ENCODE measurements at regions not wholly inside any gene's neighbourhood (a gene's known extent, or its start where the extent isn't known, plus 50 kb on each side); places are given as distances from the start of the nearest gene placed in this dataset.
A peak's percentile ranks its signal among the peaks of the same experiment; 100 is the strongest.

DNA sequence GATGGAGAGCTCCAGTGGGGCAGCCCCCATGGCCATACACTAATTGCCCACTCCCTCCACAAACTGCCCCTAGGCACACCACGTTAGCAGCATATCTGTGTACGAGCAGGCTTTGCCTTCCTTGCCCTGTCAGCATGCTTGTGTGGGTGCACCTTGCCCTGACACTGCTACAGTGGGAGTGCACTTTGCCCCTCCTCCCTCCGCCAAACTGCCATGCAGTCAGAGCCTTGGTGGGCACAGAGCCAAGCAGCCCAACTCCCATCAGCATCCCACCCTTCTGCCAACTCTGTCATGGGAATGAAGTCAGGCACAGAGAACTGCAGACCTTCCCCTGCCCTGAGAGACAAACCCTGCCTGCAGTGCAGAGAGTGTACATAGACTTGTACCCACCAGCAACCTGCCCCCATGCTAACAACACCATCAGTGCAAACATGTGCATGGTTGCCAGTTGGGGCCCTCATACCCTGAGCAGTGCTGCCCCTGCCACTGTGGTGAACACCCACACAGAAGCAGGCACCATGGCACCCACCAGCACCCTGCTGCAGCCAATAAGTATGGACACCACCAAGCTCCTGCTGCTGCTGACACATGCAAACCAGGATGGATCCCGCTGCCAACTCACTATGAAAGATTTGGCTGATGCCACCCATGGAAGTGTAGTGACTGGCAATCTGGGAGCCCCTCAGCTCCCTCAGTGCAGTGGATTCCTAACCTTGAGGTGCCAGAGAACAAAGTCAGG lies 1197.7 kb upstream of the CELF2 start:
- H3K27me3 ChIP-seq (ENCODE audit: control insufficient read depth in 4 of 4, insufficient read depth in 4 of 4, low read length in 3 of 4) = no peaks in the 10 kb centered on the region
- H3K4me1 ChIP-seq (ENCODE audit: control insufficient read depth in 4 of 4, insufficient read depth in 4 of 4, low read length in 3 of 4) = no peaks in the 10 kb centered on the region
- peaks cover 0 to 3% (median 0%) of the 10 kb centered on the region in 4 donors for H3K9me3 ChIP-seq (ENCODE audit: control insufficient read depth in 4 of 4, low read length in 3 of 4)
- no peak overlapping the region for H3K4me3 ChIP-seq (ENCODE audit: low read depth in 1 of 3, low read length in 3 of 3)
- no peaks in the 10 kb centered on the region for H3K36me3 ChIP-seq (ENCODE audit: control insufficient read depth in 4 of 4, insufficient read depth in 3 of 4, low read depth in 1 of 4, low read length in 3 of 4)
- H3K9ac ChIP-seq (ENCODE audit: low read depth in 1 of 2, low read length in 2 of 2) = no peak overlapping the region
- DNase-seq (ENCODE audit: low spot score) = no peak
- WGBS = 76% methylated on average over 4 of the region's 4 CpGs
- no peak for TF ChIP-seq SP1 (IDR thresholded peaks at IDR 0.05)
- no peak for TF ChIP-seq RXRA (IDR thresholded peaks at IDR 0.05)
- no peak for TF ChIP-seq HNF4A (conservative IDR thresholded peaks at IDR 0.05)
- TF ChIP-seq FOXA2 (IDR thresholded peaks at IDR 0.05) = no peak
- TF ChIP-seq TAF1 (conservative IDR thresholded peaks at IDR 0.05) = no peak
- TF ChIP-seq, protein P1, sequence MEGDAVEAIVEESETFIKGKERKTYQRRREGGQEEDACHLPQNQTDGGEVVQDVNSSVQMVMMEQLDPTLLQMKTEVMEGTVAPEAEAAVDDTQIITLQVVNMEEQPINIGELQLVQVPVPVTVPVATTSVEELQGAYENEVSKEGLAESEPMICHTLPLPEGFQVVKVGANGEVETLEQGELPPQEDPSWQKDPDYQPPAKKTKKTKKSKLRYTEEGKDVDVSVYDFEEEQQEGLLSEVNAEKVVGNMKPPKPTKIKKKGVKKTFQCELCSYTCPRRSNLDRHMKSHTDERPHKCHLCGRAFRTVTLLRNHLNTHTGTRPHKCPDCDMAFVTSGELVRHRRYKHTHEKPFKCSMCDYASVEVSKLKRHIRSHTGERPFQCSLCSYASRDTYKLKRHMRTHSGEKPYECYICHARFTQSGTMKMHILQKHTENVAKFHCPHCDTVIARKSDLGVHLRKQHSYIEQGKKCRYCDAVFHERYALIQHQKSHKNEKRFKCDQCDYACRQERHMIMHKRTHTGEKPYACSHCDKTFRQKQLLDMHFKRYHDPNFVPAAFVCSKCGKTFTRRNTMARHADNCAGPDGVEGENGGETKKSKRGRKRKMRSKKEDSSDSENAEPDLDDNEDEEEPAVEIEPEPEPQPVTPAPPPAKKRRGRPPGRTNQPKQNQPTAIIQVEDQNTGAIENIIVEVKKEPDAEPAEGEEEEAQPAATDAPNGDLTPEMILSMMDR (IDR thresholded peaks at IDR 0.05; ENCODE audit: low read depth, low read length, missing input control) = no peak
- no peak overlapping the region for H3K27ac ChIP-seq (ENCODE audit: low read depth in 1 of 2, low read length in 2 of 2)

DNA sequence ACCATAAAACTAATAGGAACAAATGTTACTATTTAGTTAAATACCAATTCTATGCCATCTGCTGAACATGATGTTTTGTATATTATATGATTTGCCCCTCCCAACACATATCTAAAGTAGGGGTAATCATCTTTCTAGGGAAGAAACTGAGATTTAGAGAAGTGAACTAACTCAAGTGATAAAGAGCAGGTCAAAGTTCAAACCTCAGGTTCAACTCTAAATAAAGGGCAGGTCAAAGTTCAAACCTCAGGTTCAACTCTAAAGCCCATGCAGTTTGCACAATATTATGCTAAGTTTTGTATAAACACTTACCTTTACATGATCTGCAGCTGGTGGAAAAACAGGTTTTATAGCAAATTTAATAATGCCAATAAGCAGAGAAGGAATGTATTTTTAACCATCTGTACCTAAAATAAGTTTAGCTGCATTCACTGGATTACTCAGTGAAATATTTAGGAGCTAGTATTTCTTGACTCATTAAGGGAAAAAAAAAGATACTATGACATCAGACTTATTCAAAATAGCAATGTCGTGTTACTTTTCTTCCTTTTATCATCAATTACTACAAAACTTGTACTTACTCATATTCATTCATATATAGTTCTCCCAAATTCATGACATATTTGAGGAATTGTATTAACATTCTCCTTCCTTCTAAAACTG lies 1194.3 kb upstream of the CELF2 start:
- Histone ChIP-seq H3K9ac (ENCODE audit: low read depth in 1 of 2, low read length in 2 of 2) (no peak overlapping the region), H3K27ac (ENCODE audit: low read depth in 1 of 2, low read length in 2 of 2) (no peak overlapping the region), H3K4me1 (ENCODE audit: control insufficient read depth in 4 of 4, insufficient read depth in 4 of 4, low read length in 3 of 4) (no peaks in the 10 kb centered on the region), H3K36me3 (ENCODE audit: control insufficient read depth in 4 of 4, insufficient read depth in 3 of 4, low read depth in 1 of 4, low read length in 3 of 4) (no peaks in the 10 kb centered on the region), H3K4me3 (ENCODE audit: low read depth in 1 of 3, low read length in 3 of 3) (no peak overlapping the region), H3K9me3 (ENCODE audit: control insufficient read depth in 4 of 4, low read length in 3 of 4) (peaks cover 0 to 3% (median 0%) of the 10 kb centered on the region in 4 donors), H3K27me3 (ENCODE audit: control insufficient read depth in 4 of 4, insufficient read depth in 4 of 4, low read length in 3 of 4) (no peaks in the 10 kb centered on the region)
- WGBS = 61% methylated on average over 1 of the region's 1 CpG
- DNase-seq (ENCODE audit: low spot score) = no peak
- TF ChIP-seq HNF4G (IDR thresholded peaks at IDR 0.05) = no peak
- TF ChIP-seq NR2F2 (IDR thresholded peaks at IDR 0.05) = peak; percentile 22
- TF ChIP-seq HNF4A (conservative IDR thresholded peaks at IDR 0.05) = peak; percentile 25 to 49

GRCh38 chr10:9824631-9825071 lies 1193.0 kb upstream of the CELF2 start:
- no peaks in the 10 kb centered on the region for H3K27me3 ChIP-seq (ENCODE audit: control insufficient read depth in 4 of 4, insufficient read depth in 4 of 4, low read length in 3 of 4)
- H3K4me1 ChIP-seq (ENCODE audit: control insufficient read depth in 4 of 4, insufficient read depth in 4 of 4, low read length in 3 of 4) = no peaks in the 10 kb centered on the region
- no peak overlapping the region for H3K9ac ChIP-seq (ENCODE audit: low read depth in 1 of 2, low read length in 2 of 2)
- no peak overlapping the region for H3K27ac ChIP-seq (ENCODE audit: low read depth in 1 of 2, low read length in 2 of 2)
- H3K4me3 ChIP-seq (ENCODE audit: low read depth in 1 of 3, low read length in 3 of 3) = no peak overlapping the region
- DNase-seq (ENCODE audit: low spot score) = no peak
- peaks cover 0 to 1% (median 0%) of the 10 kb centered on the region in 4 donors for H3K9me3 ChIP-seq (ENCODE audit: control insufficient read depth in 4 of 4, low read length in 3 of 4)
- WGBS = 76% methylated on average over 5 of the region's 5 CpGs
- no peaks in the 10 kb centered on the region for H3K36me3 ChIP-seq (ENCODE audit: control insufficient read depth in 4 of 4, insufficient read depth in 3 of 4, low read depth in 1 of 4, low read length in 3 of 4)
- TF ChIP-seq FOXA1 (IDR thresholded peaks at IDR 0.05) = no peak
- TF ChIP-seq, protein P2, sequence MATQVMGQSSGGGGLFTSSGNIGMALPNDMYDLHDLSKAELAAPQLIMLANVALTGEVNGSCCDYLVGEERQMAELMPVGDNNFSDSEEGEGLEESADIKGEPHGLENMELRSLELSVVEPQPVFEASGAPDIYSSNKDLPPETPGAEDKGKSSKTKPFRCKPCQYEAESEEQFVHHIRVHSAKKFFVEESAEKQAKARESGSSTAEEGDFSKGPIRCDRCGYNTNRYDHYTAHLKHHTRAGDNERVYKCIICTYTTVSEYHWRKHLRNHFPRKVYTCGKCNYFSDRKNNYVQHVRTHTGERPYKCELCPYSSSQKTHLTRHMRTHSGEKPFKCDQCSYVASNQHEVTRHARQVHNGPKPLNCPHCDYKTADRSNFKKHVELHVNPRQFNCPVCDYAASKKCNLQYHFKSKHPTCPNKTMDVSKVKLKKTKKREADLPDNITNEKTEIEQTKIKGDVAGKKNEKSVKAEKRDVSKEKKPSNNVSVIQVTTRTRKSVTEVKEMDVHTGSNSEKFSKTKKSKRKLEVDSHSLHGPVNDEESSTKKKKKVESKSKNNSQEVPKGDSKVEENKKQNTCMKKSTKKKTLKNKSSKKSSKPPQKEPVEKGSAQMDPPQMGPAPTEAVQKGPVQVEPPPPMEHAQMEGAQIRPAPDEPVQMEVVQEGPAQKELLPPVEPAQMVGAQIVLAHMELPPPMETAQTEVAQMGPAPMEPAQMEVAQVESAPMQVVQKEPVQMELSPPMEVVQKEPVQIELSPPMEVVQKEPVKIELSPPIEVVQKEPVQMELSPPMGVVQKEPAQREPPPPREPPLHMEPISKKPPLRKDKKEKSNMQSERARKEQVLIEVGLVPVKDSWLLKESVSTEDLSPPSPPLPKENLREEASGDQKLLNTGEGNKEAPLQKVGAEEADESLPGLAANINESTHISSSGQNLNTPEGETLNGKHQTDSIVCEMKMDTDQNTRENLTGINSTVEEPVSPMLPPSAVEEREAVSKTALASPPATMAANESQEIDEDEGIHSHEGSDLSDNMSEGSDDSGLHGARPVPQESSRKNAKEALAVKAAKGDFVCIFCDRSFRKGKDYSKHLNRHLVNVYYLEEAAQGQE (IDR thresholded peaks at IDR 0.05) = no peak
- no peak for TF ChIP-seq TAF1 (conservative IDR thresholded peaks at IDR 0.05)
- TF ChIP-seq RXRA (IDR thresholded peaks at IDR 0.05) = no peak
- TF ChIP-seq NR2F2 (IDR thresholded peaks at IDR 0.05) = no peak
- TF ChIP-seq JUND (IDR thresholded peaks at IDR 0.05) = no peak
- TF ChIP-seq ZBTB33 (IDR thresholded peaks at IDR 0.05) = no peak
- TF ChIP-seq EGR1 (IDR thresholded peaks at IDR 0.05; ENCODE audit: low read depth in 2 of 2) = no peak
- TF ChIP-seq, protein P3, sequence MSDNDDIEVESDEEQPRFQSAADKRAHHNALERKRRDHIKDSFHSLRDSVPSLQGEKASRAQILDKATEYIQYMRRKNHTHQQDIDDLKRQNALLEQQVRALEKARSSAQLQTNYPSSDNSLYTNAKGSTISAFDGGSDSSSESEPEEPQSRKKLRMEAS (IDR thresholded peaks at IDR 0.05) = no peak
- TF ChIP-seq HNF4G (IDR thresholded peaks at IDR 0.05) = no peak
- no peak for TF ChIP-seq FOXA2 (IDR thresholded peaks at IDR 0.05)
- no peak for TF ChIP-seq GABPA (IDR thresholded peaks at IDR 0.05 in 1 of 2, conservative IDR thresholded peaks at IDR 0.05 in 1 of 2)
- TF ChIP-seq RAD21 (IDR thresholded peaks at IDR 0.05) = no peak
- TF ChIP-seq, protein P1 (IDR thresholded peaks at IDR 0.05; ENCODE audit: low read depth, low read length, missing input control) = no peak
- TF ChIP-seq HNF4A (conservative IDR thresholded peaks at IDR 0.05) = no peak
- no peak for TF ChIP-seq SP1 (IDR thresholded peaks at IDR 0.05)
